BE2C (cell line): ENCODE measurements at regions not wholly inside any gene's neighbourhood (a gene's known extent, or its start where the extent isn't known, plus 50 kb on each side); places are given as distances from the start of the nearest gene placed in this dataset.

Experiments
- DNase-seq: peaks from one replicate; pipeline ENCODE4 v3.0.0-alpha.2; 2020
- H3K27me3 ChIP-seq: fragments of 250-450 bp; sonication (Bioruptor Pico); 2 replicates; pipeline ENCODE4 v1.5.1; 2020; ENCODE audit warnings: mild to moderate bottlenecking
- H3K36me3 ChIP-seq: fragments of 250-450 bp; sonication (Bioruptor Pico); 2 replicates; pipeline ENCODE4 v1.5.1; 2020; ENCODE audit warnings: mild to moderate bottlenecking
- H3K4me1 ChIP-seq: fragments of 250-450 bp; sonication (Bioruptor Pico); 2 replicates; pipeline ENCODE4 v1.5.1; 2020
- H3K4me3 ChIP-seq: 2 replicates; pipeline ENCODE4 v1.5.1; 2011; ENCODE audit warnings: low read depth, low read length
- H3K9me3 ChIP-seq: fragments of 250-450 bp; sonication (Bioruptor Pico); 2 replicates; pipeline ENCODE4 v1.5.1; 2020
- CTCF ChIP-seq: IDR thresholded peaks from 2 replicates; pipeline ENCODE4 v1.5.1; 2012; ENCODE audit warnings: mild to moderate bottlenecking, low read depth, low read length

- no peaks in the 10 kb centered on the region for H3K36me3 ChIP-seq
- no peak for TF ChIP-seq CTCF
- peak overlapping the region; percentile 86 for H3K4me3 ChIP-seq
- no peaks in the 10 kb centered on the region for H3K9me3 ChIP-seq
- H3K4me1 ChIP-seq = no peaks in the 10 kb centered on the region; the same call in 1 of the 2 replicates
- H3K27me3 ChIP-seq = no peaks in the 10 kb centered on the region
- DNase-seq = peak; percentile 44
Measured at GRCh38 chr14:103259801-103260628, 74.0 kb upstream of the EIF5 start.

GRCh38 chr14:103260629-103261124 is 73.4 kb upstream of the EIF5 start:
- TF ChIP-seq CTCF = no peak
- peak; percentile 43 for DNase-seq
- Histone ChIP-seq H3K4me3 (peak overlapping the region; percentile 86), H3K4me1 (no peaks in the 10 kb centered on the region; the same call in 1 of the 2 replicates), H3K9me3 (no peaks in the 10 kb centered on the region), H3K27me3 (no peaks in the 10 kb centered on the region), H3K36me3 (no peaks in the 10 kb centered on the region)

- no peaks in the 10 kb centered on the region for H3K4me1 ChIP-seq
- no peak for DNase-seq
- no peaks in the 10 kb centered on the region for H3K36me3 ChIP-seq
- H3K4me3 ChIP-seq = no peak overlapping the region
- H3K9me3 ChIP-seq = no peaks in the 10 kb centered on the region
- no peak for TF ChIP-seq CTCF
- no peaks in the 10 kb centered on the region for H3K27me3 ChIP-seq
Measured at GRCh38 chr14:103267226-103267910, 66.7 kb upstream of the EIF5 start.

- no peaks in the 10 kb centered on the region; the same call in 1 of the 2 replicates for H3K9me3 ChIP-seq
- no peaks in the 10 kb centered on the region for H3K27me3 ChIP-seq
- no peak for DNase-seq
- no peak overlapping the region for H3K4me3 ChIP-seq
- no peaks in the 10 kb centered on the region for H3K4me1 ChIP-seq
- no peak for TF ChIP-seq CTCF
- no peaks in the 10 kb centered on the region for H3K36me3 ChIP-seq
Measured at GRCh38 chr14:103271189-103271588, 62.8 kb upstream of the EIF5 start.

GRCh38 chr14:103273145-103273744 is 60.8 kb upstream of the EIF5 start:
- Histone ChIP-seq H3K27me3 (no peaks in the 10 kb centered on the region), H3K4me3 (no peak overlapping the region), H3K9me3 (no peaks in the 10 kb centered on the region; the same call in 1 of the 2 replicates), H3K4me1 (no peaks in the 10 kb centered on the region), H3K36me3 (no peaks in the 10 kb centered on the region)
- DNase-seq = no peak
- no peak for TF ChIP-seq CTCF
